ENCODE measurements at regions not wholly inside any gene's neighbourhood (a gene's known extent, or its start where the extent isn't known, plus 50 kb on each side); places are given as distances from the start of the nearest gene placed in this dataset.

DNA sequence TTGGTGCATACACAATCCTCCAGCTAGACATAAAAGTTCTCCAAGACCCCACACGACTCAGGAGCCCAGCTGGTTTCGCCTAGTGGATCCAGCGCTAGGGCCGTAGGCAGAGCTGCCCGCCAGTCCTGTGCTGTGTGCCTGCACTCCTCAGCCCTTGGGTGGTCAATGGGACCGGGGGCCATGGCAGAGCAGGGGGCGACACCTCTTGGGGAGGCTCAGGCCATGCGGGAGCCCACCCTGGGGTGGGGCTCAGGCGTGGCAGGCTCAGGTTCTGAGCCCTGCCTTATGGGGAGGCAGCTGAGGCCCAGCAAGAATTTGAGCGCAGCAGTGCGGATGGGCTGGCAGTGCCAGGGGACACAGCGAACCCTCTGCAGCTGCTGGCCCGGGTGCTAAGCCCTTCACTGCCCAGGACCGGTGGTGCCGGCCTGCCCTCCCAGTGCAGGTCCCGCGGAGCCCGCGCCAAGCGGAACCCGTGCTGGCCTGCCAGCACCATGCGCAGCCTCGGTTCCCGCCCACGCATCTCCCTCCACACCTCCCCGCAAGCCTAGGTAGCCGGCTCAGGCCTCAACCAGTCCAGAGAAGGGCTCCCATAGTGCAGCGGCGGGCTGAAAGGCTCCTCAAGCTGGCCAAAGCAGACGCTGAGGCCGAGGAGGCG is 1566.6 kb upstream of the SLC39A10 start:
- intact Hi-C loops (cut with DNase I): no loop called here
- no peak overlapping the region for H3K4me3 ChIP-seq (replicated peaks in 1 of 3)
- no peaks in the 10 kb centered on the region for H3K4me1 ChIP-seq
- TF ChIP-seq, protein P1, sequence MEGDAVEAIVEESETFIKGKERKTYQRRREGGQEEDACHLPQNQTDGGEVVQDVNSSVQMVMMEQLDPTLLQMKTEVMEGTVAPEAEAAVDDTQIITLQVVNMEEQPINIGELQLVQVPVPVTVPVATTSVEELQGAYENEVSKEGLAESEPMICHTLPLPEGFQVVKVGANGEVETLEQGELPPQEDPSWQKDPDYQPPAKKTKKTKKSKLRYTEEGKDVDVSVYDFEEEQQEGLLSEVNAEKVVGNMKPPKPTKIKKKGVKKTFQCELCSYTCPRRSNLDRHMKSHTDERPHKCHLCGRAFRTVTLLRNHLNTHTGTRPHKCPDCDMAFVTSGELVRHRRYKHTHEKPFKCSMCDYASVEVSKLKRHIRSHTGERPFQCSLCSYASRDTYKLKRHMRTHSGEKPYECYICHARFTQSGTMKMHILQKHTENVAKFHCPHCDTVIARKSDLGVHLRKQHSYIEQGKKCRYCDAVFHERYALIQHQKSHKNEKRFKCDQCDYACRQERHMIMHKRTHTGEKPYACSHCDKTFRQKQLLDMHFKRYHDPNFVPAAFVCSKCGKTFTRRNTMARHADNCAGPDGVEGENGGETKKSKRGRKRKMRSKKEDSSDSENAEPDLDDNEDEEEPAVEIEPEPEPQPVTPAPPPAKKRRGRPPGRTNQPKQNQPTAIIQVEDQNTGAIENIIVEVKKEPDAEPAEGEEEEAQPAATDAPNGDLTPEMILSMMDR (IDR thresholded peaks at IDR 0.05): no peak
- no peak for TF ChIP-seq POLR2A (IDR thresholded peaks at IDR 0.05)
- H3K9me3 ChIP-seq: no peaks in the 10 kb centered on the region
- no peak for DNase-seq
- WGBS, 2 donors: 92% methylated on average over 23 to 25 of the region's 32 CpGs
- H3K36me3 ChIP-seq: no peaks in the 10 kb centered on the region
- no peaks in the 10 kb centered on the region for H3K27me3 ChIP-seq
- H3K27ac ChIP-seq: no peak overlapping the region

DNA sequence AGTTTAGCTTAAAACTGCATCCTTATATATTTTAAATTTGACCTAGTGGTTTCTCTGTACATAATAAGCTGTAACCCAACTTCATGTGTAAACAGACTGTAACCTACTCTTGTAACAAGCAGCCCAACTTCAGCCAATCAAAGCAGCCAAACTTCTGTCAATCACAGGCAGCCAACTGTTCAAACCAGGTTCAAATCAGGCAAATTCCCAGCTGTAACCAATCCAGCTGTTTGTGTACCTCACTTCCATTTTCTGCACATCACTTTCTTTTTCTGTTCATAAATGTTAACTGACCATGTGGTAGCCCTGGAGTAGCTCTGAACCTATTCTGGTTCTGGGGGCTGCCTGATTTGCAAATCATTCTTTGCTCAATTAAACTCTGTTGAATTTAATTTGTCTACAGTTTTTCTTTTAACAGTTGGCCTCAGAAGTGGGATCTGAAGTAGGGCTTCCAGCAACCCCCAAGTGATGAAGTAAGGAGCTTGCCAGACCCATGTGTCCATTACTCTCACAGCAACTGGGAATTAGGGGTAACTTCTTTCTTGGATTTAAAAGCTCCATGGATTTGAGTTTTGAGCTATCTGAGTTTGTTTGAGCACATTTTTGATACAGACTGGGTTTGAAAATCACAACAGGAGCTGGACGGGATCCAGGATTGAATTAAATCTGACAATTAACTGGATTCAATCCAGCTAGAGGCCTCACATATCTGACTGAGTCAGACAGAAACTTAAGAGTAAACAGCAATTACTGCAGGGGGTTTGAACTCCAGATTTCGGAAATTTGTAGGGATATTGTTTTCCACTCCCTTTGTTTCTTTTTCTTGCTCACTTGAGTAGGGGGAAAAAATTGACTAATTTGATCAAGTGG is 1569.7 kb upstream of the SLC39A10 start:
- WGBS, 2 donors: 46 to 72% methylated on average over 2 of the region's 2 CpGs
- no peak for DNase-seq
- no peak for TF ChIP-seq POLR2A (IDR thresholded peaks at IDR 0.05)
- TF ChIP-seq, protein P1 (IDR thresholded peaks at IDR 0.05): no peak
- no peaks in the 10 kb centered on the region for H3K4me1 ChIP-seq
- H3K27ac ChIP-seq: no peak overlapping the region
- H3K4me3 ChIP-seq (replicated peaks in 1 of 3): no peak overlapping the region
- H3K27me3 ChIP-seq: no peaks in the 10 kb centered on the region
- H3K36me3 ChIP-seq: no peaks in the 10 kb centered on the region
- intact Hi-C loops (cut with DNase I): no loop called here
- H3K9me3 ChIP-seq: no peaks in the 10 kb centered on the region

DNA sequence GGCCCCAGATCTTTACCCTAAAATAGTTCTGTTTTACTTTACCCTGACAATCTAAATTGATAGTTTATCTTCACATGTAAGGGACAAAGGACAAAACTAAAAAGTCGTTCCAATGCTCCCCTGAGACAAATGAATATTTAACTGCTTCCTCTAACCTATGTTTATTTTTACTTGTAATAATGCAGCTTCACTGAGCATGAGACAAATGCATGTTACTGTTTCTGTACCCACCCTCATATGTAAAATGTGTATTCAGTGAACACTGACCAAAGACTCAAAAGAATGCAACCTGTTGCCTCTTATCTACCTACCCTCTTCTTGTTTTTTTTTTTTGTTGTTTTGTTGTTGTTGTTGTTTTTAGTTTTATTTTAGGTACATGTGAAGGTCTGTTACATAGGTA is 1570.9 kb upstream of the SLC39A10 start:
- no peaks in the 10 kb centered on the region for H3K27me3 ChIP-seq
- no peaks in the 10 kb centered on the region for H3K9me3 ChIP-seq
- no peak for DNase-seq
- intact Hi-C loops (cut with DNase I): no loop called here
- 44% methylated on average over 1 of the region's 1 CpG for WGBS, 2 donors
- TF ChIP-seq, protein P1 (IDR thresholded peaks at IDR 0.05): no peak
- TF ChIP-seq POLR2A (IDR thresholded peaks at IDR 0.05): no peak
- no peaks in the 10 kb centered on the region for H3K4me1 ChIP-seq
- H3K4me3 ChIP-seq (replicated peaks in 1 of 3): no peak overlapping the region
- no peaks in the 10 kb centered on the region for H3K36me3 ChIP-seq
- H3K27ac ChIP-seq: no peak overlapping the region

DNA sequence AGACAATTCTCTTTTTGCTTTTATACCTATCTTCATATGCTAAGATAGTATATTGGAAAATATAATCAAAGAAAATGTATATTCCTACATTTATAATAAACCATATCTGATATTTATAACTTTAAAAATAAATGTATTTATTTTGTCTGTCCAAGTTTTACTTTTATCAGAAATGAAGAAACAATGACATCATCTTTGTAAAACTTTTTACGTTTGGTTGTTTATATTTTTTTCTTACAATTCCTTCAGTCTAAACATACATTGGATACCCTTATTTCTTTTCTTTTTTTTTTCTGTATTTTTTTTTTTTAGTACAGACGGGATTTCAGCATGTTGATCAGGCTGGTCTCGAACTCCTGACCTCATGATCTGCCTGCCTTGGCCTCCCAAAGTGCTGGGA is 1577.0 kb upstream of the SLC39A10 start:
- Histone ChIP-seq H3K27ac (no peak overlapping the region), H3K27me3 (no peaks in the 10 kb centered on the region), H3K9me3 (no peaks in the 10 kb centered on the region), H3K4me1 (no peaks in the 10 kb centered on the region), H3K36me3 (no peaks in the 10 kb centered on the region), H3K4me3 (replicated peaks in 1 of 3) (no peak overlapping the region)
- intact Hi-C loops (cut with DNase I): no loop called here
- no peak for TF ChIP-seq POLR2A (IDR thresholded peaks at IDR 0.05)
- TF ChIP-seq, protein P1 (IDR thresholded peaks at IDR 0.05): no peak
- DNase-seq: no peak
- 83% methylated on average over 3 of the region's 3 CpGs for WGBS, 2 donors

DNA sequence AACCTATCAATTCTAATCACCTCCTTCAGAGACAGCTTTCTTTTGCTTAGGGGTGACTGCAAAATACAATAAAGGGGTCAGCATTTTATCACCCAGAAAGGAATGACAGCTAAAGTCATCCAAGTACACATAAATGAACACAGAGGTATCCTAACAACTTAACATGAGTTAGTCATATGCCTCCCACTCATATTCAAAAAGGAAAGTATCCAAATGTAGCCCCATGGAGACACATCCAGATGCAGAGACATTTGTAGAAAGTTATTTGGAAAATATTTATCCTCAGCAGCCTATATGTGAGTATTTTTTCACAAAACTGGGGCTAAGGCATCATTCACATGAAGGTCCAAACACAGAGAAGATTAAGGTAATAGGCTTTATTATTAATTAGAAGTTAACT is 1579.7 kb upstream of the SLC39A10 start:
- DNase-seq: no peak
- intact Hi-C loops (cut with DNase I): no loop called here
- no peaks in the 10 kb centered on the region for H3K9me3 ChIP-seq
- H3K4me1 ChIP-seq: no peaks in the 10 kb centered on the region
- H3K36me3 ChIP-seq: no peaks in the 10 kb centered on the region
- TF ChIP-seq, protein P1 (IDR thresholded peaks at IDR 0.05): no peak
- TF ChIP-seq POLR2A (IDR thresholded peaks at IDR 0.05): no peak
- H3K4me3 ChIP-seq (replicated peaks in 1 of 3): no peak overlapping the region
- H3K27me3 ChIP-seq: no peaks in the 10 kb centered on the region
- no peak overlapping the region for H3K27ac ChIP-seq
